HEK293 (cell line): ENCODE measurements at regions not wholly inside any gene's neighbourhood (a gene's known extent, or its start where the extent isn't known, plus 50 kb on each side); places are given as distances from the start of the nearest gene placed in this dataset.
A peak's percentile ranks its signal among the peaks of the same experiment; 100 is the strongest.

Experiments
- CTCF ChIP-seq: fragments of 450-650 bp; formaldehyde crosslinking; IDR thresholded peaks from 2 replicates; pipeline ENCODE4 v1.5.1; 2016; ENCODE audit warnings: missing biosample characterization, missing genetic modification characterization
- ZNF274 ChIP-seq, 2 experiments: fragments of 200-500 bp in 1 of 2; fragments of 450-650 bp in 1 of 2; sonication (Bioruptor generic) in 1 of 2; formaldehyde crosslinking in 1 of 2; IDR thresholded peaks; 2 replicates each; pipeline versions ENCODE4 v1.5.1 to v1.6.1; 2014 to 2016; ENCODE audit warnings: borderline replicate concordance in 1 of 2, inconsistent platforms in 1 of 2, low read length in 1 of 2, missing biosample characterization in 1 of 2, missing genetic modification characterization in 1 of 2
- ZSCAN18 ChIP-seq: fragments of 450-650 bp; formaldehyde crosslinking; IDR thresholded peaks from 2 replicates; pipeline ENCODE4 v1.5.1; 2016; ENCODE audit warnings: missing biosample characterization, missing genetic modification characterization

- TF ChIP-seq ZNF274 (IDR thresholded peaks at IDR 0.05; ENCODE audit: low read length), result no peak
- no peak for TF ChIP-seq ZNF274 (tag by site-specific recombination; IDR thresholded peaks at IDR 0.05; ENCODE audit: borderline replicate concordance)
- TF ChIP-seq ZSCAN18 (tag by site-specific recombination), result no peak
- peak; percentile 6; the same call in 1 of the 2 replicates for TF ChIP-seq CTCF (tag by site-specific recombination)
Observed at GRCh38 chr6:170152989-170153388, 137.9 kb downstream of the DLL1 start.
